HPDE6-E6E7 (cell line): ENCODE measurements at regions not wholly inside any gene's neighbourhood (a gene's known extent, or its start where the extent isn't known, plus 50 kb on each side); places are given as distances from the start of the nearest gene placed in this dataset.

Experiments used
- DNase-seq: peaks from one replicate; pipeline ENCODE4 v3.0.0; 2011; ENCODE audit warnings: missing footprints; ENCODE audit errors: extremely low spot score

DNA sequence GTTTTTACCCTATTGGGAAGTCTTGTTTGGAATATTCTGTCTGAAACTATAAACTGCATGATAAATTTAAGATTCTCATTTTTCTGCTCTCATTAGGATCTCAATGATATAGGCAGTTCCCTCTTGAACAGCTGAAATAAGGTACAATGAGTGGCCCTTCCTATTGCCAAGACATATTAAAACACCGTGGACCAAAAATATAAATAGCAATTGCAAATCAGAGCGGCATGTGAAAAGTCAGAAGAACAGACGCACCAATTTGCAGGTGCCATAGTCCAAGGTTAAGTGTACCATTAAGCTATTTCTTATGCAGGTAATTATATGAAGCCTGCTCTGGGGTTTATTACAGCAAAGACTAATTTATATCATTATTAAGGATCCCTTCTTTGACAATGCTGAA is 920.8 kb upstream of the CELF2 start:
- no peak for DNase-seq

GRCh38 chr10:10101106-10101505 is 916.6 kb upstream of the CELF2 start:
- DNase-seq, result no peak

DNA sequence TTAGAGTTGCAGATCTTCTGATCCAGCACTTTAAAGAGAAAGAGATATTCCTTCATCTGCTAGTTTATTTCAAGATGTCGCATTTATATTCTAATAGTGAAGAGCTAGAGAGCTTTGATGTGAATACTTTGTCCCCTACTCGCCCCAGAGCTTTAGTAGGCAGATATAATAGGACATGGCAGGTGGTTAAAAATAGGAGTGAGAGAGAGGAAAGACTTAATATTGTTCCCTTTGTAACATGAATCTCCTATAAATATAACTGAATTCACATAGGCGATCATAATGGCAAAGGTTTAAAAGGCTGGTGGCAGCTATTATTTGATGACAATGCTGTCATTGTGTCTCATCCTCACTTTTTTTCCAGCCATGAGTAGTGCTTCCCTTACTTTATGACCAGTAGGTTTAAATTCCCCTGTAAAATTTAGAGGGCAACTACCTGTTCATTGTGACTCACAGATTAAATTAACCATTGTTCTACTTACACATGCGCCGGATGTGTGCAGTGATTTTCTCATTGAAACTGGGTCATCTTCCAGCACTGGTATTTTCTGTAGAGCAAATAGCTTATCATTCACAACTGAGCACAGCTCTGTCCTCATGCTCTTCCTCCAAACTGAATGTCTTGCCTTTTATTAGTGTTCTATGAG is 906.7 kb upstream of the CELF2 start:
- no peak for DNase-seq

- DNase-seq, result no peak
Measured at GRCh38 chr10:10118131-10118530, 899.5 kb upstream of the CELF2 start.

DNA sequence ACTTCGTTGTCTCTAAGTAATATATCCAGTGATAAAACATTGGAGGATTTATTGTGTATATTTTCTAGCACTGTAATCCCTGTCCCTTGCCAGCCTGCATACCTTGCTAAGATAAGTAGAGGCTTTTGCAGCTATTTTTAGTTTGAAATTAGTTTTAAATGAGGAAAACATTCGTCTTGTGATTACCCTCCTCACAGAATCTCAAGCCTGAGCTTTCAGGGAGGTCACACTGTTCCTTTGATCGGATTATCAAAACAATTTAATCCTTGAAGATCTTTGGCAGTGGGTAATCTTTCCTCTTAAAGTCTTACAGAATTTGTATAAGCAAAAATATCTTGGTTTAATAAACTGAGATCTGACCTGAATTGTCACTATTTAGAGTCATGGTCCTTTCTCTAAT is 897.0 kb upstream of the CELF2 start:
- no peak for DNase-seq

DNA sequence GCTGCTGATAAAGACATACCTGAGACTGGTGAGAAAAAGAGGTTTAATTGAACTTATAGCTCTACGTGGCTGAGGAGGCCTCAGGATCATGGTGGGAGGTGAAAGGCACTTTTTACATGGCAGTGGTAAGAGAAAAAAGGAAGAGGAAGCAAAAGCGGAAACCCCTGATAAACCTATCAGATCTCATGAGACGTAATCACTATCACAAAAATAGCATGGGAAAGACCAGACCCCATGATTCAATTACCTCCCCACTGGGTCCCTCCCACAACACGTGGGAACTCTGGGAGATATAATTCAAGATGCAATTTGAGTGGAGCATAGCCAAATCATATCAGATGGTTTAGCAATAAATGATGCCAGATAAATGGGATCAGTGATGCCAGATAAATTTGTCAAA is 892.0 kb upstream of the CELF2 start:
- no peak for DNase-seq

GRCh38 chr10:10126218-10126617 is 891.5 kb upstream of the CELF2 start:
- no peak for DNase-seq

- DNase-seq, result peak; percentile 0
Measured at GRCh38 chr10:10128387-10128786, 889.3 kb upstream of the CELF2 start.

GRCh38 chr10:10130686-10131085 is 887.0 kb upstream of the CELF2 start:
- no peak for DNase-seq

DNA sequence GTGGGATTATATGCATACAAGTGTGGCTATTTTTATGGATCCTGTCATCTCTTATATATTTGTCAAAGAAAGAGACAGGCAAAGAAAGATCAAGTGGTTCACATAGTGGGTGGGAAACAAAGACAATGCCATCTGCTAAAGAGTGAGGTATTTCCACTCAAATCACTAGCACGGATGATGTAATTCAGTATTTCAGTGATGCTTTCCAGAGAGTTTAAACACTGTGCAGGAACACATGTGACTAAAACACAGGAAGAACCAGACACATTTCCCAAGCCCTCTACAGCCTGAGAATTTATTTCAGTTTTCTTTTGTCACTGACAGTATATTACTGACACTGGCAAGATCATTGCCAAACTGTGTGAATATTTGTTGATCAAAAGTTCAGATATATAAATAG is 885.7 kb upstream of the CELF2 start:
- no peak for DNase-seq

GRCh38 chr10:10133281-10133680 is 884.4 kb upstream of the CELF2 start:
- no peak for DNase-seq

DNA sequence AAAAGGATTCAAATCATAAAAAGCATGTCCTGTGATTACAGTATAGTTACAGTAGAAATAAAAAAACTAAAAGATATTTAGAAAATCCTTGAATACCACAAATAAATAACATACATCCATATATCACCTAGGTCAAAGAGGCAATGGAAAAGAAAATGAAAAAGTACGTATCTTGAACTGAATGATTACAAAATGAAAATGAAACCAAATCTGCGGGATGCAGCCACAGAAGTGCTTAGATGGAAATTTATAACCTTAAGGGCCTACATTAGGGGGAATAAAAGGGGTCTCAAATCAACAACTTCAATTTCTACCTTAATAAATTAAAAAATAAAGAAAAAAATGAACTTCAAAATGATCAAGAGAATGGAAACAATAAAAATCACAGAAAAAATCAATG is 879.0 kb upstream of the CELF2 start:
- no peak for DNase-seq

DNA sequence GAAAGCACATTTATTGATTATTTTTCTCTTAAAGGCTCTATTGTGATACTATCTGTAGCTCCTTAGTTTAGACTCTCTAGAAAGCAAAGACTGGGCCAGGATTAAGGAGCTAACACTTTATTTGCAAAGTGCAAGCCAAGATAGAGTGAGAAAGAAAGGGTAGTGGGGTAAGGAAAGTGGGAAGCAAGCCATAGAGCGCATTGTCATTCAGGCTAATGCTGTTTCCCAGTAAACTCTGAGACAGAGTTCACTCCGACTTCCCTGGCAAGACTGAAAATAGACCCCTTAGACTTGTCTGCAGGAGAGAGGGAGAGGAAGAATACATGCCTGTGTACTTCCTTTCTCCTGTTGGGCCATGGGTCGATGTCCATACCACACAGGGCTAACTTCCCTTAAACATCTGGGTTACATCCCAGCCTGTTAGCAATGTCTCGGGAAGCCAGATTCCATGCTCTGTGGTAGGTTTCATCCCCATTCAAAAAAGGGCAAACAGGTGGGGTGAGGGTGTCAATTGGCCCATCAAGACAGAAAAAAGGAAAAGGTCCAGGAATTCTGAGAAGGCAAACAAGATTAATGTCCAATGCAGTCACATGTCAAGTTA is 875.8 kb upstream of the CELF2 start:
- no peak for DNase-seq

GRCh38 chr10:10146604-10147003 is 871.1 kb upstream of the CELF2 start:
- no peak for DNase-seq

DNA sequence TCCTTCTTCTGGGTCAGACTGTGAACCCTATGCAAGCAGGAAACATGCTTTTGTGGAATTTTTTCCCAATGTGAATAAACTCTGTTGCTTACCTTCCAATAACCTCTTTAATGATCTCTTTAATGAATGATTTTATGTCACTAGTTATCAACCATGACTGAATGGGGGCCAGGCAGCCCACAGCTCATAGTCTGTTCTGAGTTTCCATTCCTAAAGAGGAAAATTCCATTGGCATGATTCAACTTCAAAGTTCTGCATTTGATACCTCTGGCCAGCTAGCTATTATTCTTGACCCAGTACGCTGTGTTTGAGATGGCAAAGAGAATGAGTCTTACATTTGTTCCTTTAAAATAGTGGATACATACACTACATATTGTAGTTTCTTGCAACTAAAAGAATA is 867.8 kb upstream of the CELF2 start:
- DNase-seq, result no peak

- DNase-seq, result no peak
Measured at GRCh38 chr10:10156917-10157600, 860.6 kb upstream of the CELF2 start.

DNA sequence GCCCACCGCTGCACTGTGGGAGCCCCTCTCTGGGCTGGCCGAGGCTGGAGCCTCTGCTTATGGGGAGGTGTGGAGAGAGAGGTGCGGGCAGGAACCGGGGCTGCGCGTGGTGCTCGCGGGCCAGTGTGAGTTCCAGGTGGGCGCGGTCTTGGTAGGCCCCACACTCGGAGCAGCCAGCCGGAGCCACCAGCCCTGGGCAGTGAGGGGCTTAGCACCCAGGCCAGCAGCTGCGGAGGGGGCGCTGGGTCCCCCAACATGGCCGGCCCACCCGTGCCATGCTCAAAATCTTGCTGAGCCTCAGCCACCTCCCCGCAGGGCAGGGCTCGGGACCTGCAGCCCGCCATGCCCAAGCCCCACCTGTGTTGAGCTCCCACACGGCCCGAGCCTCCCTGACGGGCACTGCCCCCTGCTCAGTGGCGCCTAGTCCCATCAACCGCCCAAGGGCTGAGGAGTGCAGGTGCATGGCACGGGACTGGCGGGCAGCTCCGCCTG is 856.8 kb upstream of the CELF2 start:
- no peak for DNase-seq

DNA sequence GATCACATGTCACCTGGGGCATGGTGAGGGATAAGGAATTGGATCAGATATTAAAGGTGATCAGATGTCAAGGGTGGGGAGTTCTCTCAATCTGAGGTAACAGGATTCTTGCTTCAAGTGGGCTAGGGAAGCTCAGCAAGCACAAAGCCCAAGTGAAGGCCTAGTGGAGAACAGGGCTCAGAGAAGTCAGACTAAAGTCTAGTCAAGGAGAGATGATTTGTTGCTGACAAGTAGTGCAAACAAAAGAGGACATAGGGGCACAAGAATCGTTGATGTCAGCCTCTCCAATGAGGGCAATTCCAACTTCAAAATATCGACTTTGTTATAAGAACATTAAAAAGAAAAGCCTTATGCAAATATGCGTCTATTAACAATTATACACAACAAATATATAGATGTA is 852.8 kb upstream of the CELF2 start:
- no peak for DNase-seq

DNA sequence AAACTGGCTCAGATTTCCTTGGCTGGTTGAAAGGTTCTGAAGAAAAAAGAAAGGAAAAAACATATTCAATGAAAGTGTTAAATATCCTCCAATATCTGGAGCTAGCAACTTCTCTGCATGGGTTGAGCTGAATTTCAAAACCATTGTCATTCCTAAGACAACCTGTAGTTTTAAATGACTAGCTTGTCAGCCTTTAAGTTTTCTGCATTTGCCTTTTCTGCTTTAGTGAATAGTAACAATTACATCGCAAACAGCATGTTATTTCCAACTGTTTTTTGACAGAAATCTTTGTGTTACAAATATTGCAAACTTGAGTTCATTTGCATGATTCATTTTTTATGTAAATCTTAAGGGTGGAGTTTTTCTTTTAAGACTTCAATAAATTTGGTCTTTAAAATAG is 852.3 kb upstream of the CELF2 start:
- DNase-seq, result no peak

DNA sequence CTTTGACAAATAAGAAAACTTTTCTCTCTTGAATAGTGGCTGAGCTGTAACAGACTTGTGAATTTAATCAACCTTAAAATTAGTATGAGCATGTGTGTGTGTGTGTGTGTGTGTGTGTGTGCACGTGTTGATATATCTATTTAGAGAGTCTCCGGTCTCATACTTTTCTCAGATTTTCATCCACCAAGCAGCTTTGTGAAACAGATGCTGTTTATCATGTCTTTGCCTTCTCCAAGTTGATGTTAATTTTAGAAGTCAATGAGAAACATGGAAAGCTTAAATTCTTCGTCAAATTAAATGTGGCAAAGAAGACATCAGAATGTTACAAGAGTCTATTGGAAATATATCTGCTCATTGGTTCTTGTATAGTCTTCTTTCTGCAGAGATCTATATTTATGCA is 839.2 kb upstream of the CELF2 start:
- DNase-seq, result no peak

DNA sequence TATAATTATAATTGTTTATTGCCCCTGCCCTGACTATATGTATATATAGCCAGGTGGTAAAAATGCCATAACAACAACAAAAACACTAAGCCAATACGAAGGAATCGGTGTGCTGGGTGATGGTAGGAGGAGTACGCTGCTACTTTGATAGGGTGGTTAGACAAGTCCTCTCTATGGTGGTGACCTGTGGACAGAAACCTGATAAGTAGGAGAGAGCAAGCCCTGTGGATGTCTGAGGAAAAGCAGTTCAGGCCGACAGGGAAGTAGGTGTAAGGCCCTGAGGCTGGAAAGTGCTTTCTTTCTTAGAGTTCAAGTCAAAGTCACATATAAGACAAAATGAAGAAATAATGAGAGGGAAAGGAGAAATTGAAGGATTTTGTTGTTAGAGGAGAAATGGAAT is 823.8 kb upstream of the CELF2 start:
- DNase-seq, result no peak

DNA sequence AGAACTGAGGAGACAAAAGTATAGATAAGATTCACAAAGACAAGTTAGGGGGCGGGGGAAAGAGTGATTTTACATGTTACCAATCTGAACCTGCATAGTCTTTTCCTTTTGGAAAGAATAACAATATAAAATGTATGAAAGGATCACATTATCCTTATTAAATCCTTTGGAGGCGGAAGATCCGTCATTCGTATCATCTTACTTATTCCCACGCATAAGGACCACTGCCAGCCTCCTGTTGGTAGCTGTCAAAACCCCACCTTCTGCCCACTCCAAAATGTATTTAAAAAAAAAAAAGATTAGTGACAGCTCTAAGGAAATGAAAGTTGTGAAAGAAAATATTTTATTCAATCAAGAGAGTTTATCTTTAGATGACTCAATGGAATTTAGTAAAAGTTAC is 821.0 kb upstream of the CELF2 start:
- DNase-seq, result no peak

DNA sequence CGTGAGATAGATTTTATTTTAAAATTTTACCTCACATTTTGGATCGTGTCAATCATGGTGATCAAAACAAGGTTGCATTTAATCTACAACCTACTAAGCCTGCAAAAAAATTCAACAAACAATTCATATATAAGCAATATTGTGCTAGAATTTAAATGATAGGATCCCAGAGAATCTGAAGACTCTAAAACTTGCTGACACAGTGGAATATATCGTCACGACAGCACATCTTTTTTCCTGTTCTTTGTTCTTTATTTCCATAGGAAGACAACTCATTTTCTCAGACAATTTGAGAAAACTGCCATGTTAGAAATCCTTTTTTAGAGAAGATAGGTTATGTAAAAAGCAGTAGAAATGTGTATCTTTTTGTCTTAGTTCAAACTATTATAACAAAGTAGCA is 820.2 kb upstream of the CELF2 start:
- no peak for DNase-seq
